BJ (cell line): ENCODE measurements at regions not wholly inside any gene's neighbourhood (a gene's known extent, or its start where the extent isn't known, plus 50 kb on each side); places are given as distances from the start of the nearest gene placed in this dataset.

ENCODE experiments used
- CTCF ChIA-PET: fragments of 350-600 bp; formaldehyde crosslinking; extraction: SDS; loops from one replicate; lab custom pipeline; 2021; ENCODE audit warnings: antibody characterized with exemption, inconsistent platforms; lab: Yijun Ruan, JAX
- POLR2A ChIA-PET: fragments of 300-600 bp; sonication (Branson Sonifier 250); formaldehyde crosslinking; extraction: SDS; loops from one replicate; lab custom pipeline; 2021; ENCODE audit warnings: antibody characterized with exemption; lab: Charles Lee
- DNase-seq: peaks from one replicate; pipeline ENCODE4 v3.0.0-alpha.2; 2011; ENCODE audit warnings: low read depth
- H3K27me3 ChIP-seq: 2 replicates; pipeline ENCODE4 v1.6.0; 2011; ENCODE audit warnings: low read length; ENCODE audit not compliant: control insufficient read depth, insufficient read depth
- H3K36me3 ChIP-seq: 2 replicates; pipeline ENCODE4 v1.5.1; 2011; ENCODE audit warnings: low read length; ENCODE audit not compliant: control insufficient read depth, insufficient read depth
- H3K4me3 ChIP-seq: 2 replicates; pipeline ENCODE4 v1.5.1; 2011; ENCODE audit warnings: low read depth, mild to moderate bottlenecking, control low read depth, low read length
- TF ChIP-seq, protein P1 (sequence below): IDR thresholded peaks from 2 replicates; pipeline ENCODE4 v1.5.1; 2011; ENCODE audit warnings: low read depth, mild to moderate bottlenecking, control low read depth, inconsistent platforms, low read length, moderate library complexity; ENCODE audit not compliant: insufficient read depth

DNA sequence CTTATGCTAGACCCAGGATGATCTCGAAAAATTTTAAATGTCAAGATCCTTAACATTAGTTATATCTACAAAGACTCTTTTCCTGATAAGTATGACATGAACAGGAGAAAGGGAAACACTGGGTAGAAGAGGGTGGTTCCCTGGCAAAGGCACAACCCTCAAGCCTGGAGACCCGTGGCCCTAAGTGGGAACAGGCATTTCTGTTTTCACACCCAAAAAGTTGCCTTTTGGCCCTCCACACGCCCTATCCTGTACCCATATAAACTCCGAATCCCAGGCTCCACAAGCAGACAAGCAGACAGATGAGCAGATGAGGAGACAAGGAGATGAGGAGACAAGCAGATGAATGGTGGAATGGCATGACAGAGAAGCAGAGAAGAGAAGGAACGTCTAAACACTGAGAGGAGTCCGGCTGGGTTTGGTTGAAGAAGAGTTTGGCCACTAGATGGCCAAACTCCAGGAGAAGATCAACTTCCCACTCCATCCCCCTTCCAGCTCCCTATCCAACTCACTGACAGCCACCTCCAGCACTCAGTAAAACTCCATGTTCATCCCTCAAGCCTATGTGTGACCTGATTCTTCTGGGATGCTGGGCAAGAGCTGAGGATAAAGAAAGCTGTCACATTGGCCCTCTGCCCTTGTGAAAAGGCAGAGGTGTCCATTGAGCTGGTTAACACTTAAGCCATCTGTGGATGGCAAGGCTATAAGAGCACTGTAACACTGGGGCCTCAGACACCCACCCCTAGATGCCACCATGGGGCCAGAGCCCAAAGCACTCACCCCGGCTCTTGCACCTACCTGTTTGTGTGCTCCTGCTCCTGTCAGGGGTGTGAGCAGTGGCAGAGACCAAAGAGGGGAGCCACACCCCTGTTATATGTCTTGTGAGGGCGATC is 139.6 kb upstream of the FAM20A start:
- Histone ChIP-seq H3K4me3 (no peak overlapping the region), H3K27me3 (no peaks in the 10 kb centered on the region), H3K36me3 (no peaks in the 10 kb centered on the region)
- TF ChIP-seq, protein P1, sequence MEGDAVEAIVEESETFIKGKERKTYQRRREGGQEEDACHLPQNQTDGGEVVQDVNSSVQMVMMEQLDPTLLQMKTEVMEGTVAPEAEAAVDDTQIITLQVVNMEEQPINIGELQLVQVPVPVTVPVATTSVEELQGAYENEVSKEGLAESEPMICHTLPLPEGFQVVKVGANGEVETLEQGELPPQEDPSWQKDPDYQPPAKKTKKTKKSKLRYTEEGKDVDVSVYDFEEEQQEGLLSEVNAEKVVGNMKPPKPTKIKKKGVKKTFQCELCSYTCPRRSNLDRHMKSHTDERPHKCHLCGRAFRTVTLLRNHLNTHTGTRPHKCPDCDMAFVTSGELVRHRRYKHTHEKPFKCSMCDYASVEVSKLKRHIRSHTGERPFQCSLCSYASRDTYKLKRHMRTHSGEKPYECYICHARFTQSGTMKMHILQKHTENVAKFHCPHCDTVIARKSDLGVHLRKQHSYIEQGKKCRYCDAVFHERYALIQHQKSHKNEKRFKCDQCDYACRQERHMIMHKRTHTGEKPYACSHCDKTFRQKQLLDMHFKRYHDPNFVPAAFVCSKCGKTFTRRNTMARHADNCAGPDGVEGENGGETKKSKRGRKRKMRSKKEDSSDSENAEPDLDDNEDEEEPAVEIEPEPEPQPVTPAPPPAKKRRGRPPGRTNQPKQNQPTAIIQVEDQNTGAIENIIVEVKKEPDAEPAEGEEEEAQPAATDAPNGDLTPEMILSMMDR = no peak
- ChIA-PET CTCF (no interaction called here), POLR2A (no interaction called here)
- no peak for DNase-seq

DNA sequence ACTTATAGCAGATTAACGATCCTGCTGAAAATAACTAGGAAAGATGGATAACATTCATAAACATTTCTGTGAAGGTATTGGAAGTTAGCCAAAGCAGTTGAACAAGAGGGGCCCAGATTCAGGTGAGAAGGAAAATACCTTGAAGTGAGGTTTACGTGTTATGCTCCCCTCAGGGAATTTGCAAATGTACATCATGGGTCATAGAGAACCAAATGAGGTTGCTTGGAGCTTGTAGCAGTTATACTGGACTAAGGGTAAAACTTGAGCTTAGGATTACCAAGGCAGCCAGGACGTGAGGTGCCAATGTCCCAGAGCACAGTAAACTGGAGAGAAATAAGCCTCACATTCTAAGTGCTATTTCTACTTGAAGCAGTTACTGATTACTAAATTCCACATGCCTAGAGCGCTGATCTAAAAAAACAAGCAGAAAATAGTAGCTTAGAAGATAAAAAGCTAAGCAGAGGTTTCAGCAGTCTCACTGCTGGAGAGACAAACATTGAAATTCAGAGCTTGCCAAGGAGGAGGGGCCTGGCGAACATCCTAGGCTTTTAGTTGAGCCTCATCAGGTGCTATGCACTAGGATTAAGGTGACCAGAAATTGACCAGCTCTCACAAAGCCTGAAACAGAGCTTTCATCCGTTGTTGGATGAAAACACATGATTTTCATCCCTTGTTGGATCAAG is 136.7 kb upstream of the FAM20A start:
- H3K4me3 ChIP-seq = no peak overlapping the region
- ChIA-PET POLR2A (no interaction called here), CTCF (interaction anchor here (0.7 to 1.0 kb wide), 3 partner anchors 10 to 199 kb away, joined by 3 read pairs; no protein-coding TSS in a partner anchor)
- no peak for DNase-seq
- TF ChIP-seq, protein P1 = no peak
- no peaks in the 10 kb centered on the region for H3K27me3 ChIP-seq
- no peaks in the 10 kb centered on the region for H3K36me3 ChIP-seq

DNA sequence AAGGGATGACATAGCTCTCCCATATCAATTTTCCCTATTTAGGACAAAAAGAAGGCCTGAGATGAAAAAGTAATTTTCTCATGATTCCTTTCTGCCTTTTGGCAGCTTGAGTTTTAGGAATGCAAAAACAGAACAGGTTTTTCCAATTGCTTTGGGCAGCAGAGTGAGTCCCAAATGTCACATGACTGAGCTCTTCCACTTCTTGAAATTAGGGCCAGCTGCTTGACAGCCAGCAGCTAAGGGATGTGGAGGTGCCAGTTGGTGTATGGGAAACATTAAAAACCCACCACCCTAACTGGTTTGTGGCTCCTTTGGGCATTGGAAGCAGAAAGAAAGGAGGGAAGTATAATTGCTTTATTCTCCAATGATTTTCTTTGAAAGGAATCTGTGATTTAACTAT is 133.8 kb upstream of the FAM20A start:
- H3K27me3 ChIP-seq = no peaks in the 10 kb centered on the region
- no peak overlapping the region for H3K4me3 ChIP-seq
- TF ChIP-seq, protein P1 = no peak
- ChIA-PET CTCF (interaction anchor here (1.1 kb wide), 1 partner anchor 9 kb away, joined by 4 read pairs; no protein-coding TSS in a partner anchor), POLR2A (no interaction called here)
- H3K36me3 ChIP-seq = no peaks in the 10 kb centered on the region
- DNase-seq = no peak

DNA sequence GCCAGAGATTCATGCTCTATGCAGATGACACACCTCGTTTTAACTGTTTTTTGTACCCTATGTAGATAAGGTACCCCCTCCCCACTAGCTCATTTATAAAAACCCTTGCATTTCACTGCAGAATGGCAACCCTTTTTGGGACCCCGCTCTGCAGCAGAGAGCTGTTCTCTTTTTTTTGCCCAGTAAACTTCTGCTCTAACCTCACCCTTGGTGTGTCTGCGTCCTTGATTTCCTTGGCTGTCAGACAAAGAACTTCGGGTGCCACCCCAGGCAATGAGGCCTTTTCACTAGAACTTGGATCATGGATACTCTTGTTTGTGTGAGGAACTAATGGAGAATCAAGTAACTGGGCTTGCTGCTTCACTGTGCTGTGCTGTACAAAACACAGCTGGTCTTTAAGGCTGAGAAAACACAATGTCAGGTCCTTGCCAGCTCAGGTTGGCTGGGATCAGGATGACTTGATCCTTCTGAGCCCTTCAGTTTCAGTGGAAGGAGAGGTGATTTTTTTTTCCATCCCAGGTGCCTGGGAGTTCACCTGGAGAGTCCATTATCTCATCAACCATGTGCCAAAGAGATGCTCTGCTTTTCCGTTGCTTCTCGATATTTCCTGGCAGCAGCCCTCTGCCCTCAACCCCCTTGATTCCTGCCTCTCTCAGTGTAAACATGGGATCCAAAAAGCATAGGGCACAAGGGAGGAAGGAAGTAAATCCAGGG is 133.2 kb upstream of the FAM20A start:
- POLR2A ChIA-PET = no interaction called here

More for the DNA sequence above, 133.2 kb upstream of the FAM20A start:
- CTCF ChIA-PET = no interaction called here
- H3K27me3 ChIP-seq = no peaks in the 10 kb centered on the region
- no peak for DNase-seq
- TF ChIP-seq, protein P1 = no peak
- H3K4me3 ChIP-seq = no peak overlapping the region
- H3K36me3 ChIP-seq = no peaks in the 10 kb centered on the region
